Lung (tissue), 11 donors: ENCODE measurements at regions not wholly inside any gene's neighbourhood (a gene's known extent, or its start where the extent isn't known, plus 50 kb on each side); places are given as distances from the start of the nearest gene placed in this dataset.

Experiments
- ATAC-seq: fragments of 200-7000 bp; cut with Tn5 transposase; one replicate; pipeline ENCODE4 v1.9.1; 2020; ENCODE audit warnings: moderate number of reproducible peaks; ENCODE audit not compliant: insufficient read depth, low FRiP score
- DNase-seq, 3 donors: peaks; one replicate each; pipeline ENCODE4 v3.0.0-alpha.2; 2013 to 2017
- H3K27ac ChIP-seq, 2 donors: one replicate each; pipeline ENCODE4 v1.5.1; 2013; ENCODE audit warnings: mild to moderate bottlenecking in 2 of 2, moderate library complexity in 2 of 2, control low read depth in 1 of 2, inconsistent platforms in 1 of 2, low read depth in 1 of 2, low read length in 1 of 2
- H3K27me3 ChIP-seq, 3 donors: one replicate each; pipeline ENCODE4 v1.5.1; 2013; ENCODE audit warnings: low read length in 2 of 3; ENCODE audit not compliant: control insufficient read depth in 3 of 3, insufficient read depth in 3 of 3
- H3K36me3 ChIP-seq, 4 donors: one replicate each; pipeline ENCODE4 v1.5.1; 2013; ENCODE audit warnings: low read length in 4 of 4, mild to moderate bottlenecking in 1 of 4, moderate library complexity in 1 of 4; ENCODE audit not compliant: control insufficient read depth in 4 of 4, insufficient read depth in 4 of 4
- H3K4me1 ChIP-seq, 5 donors: one replicate each; pipeline ENCODE4 v1.5.1; 2013; ENCODE audit warnings: low read length in 5 of 5, mild to moderate bottlenecking in 2 of 5, moderate library complexity in 1 of 5; ENCODE audit not compliant: control insufficient read depth in 5 of 5, insufficient read depth in 5 of 5
- H3K4me3 ChIP-seq: one replicate; pipeline ENCODE4 v1.5.1; 2013; ENCODE audit warnings: mild to moderate bottlenecking, control low read depth, moderate library complexity
- H3K9ac ChIP-seq, 2 donors: one replicate each; pipeline ENCODE4 v1.5.1; 2013; ENCODE audit warnings: low read length in 2 of 2, control low read depth in 1 of 2; ENCODE audit not compliant: insufficient read depth in 1 of 2
- H3K9me3 ChIP-seq, 4 donors: one replicate each; pipeline ENCODE4 v1.5.1; 2013; ENCODE audit warnings: low read length in 3 of 4, mild to moderate bottlenecking in 1 of 4, moderate library complexity in 1 of 4; ENCODE audit not compliant: control insufficient read depth in 4 of 4, insufficient read depth in 3 of 4
- CTCF ChIP-seq: IDR thresholded peaks from 2 replicates; pipeline ENCODE4 v1.5.1; 2012; ENCODE audit warnings: mild to moderate bottlenecking; ENCODE audit errors: control extremely low read depth, extremely low read depth
- WGBS, 2 donors: extraction: QIAGEN DNeasy Blood & Tissue Kit; methylation state at CpG; one replicate each; pipeline ENCODE4 v1.1.7; 2013; 5-methylcytosine and 5-hydroxymethylcytosine counted together
- donor health status: control.
- donor health status: control.
- donor health status: Bipolar disorder and iron deficiency.
- donor health status: healthy.
- donor health status: DM: yes; HTN: yes; CAD: no.

- no peak overlapping the region for H3K27ac ChIP-seq
- H3K9me3 ChIP-seq = no peaks in the 10 kb centered on the region
- TF ChIP-seq CTCF = no peak
- no peak for ATAC-seq
- no peaks in the 10 kb centered on the region for H3K36me3 ChIP-seq
- no peaks in the 10 kb centered on the region for H3K27me3 ChIP-seq
- H3K4me1 ChIP-seq = no peaks in the 10 kb centered on the region
- H3K4me3 ChIP-seq = no peak overlapping the region
- H3K9ac ChIP-seq = no peak overlapping the region
- DNase-seq = no peak
Observed at GRCh38 chr2:56768973-56769372, 585.2 kb downstream of the CCDC85A start.

DNA sequence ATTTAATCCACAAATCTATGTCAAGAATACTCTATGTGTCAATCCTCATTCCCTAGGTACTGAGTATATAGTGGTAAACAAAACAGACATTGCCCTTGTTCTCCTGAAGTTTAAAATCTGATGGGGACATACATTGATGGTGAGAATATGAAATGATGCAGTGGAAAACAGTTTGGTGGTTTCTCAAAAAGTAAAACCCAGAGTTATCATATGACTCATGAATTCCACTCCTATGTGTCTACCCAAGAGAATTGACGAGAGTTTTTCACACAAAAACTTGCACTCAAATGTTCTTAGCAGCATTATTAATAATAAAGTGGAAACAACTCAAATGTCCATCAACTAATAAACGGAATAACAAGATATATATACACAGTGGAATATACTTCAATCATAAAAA is 586.7 kb downstream of the CCDC85A start:
- no peaks in the 10 kb centered on the region for H3K36me3 ChIP-seq
- no peaks in the 10 kb centered on the region for H3K9me3 ChIP-seq
- H3K27me3 ChIP-seq = no peaks in the 10 kb centered on the region
- no peak for DNase-seq
- no peak for TF ChIP-seq CTCF
- ATAC-seq = no peak
- 68 to 70% methylated on average over 2 of the region's 2 CpGs for WGBS, 2 donors
- H3K9ac ChIP-seq = no peak overlapping the region
- no peaks in the 10 kb centered on the region for H3K4me1 ChIP-seq
- H3K4me3 ChIP-seq = no peak overlapping the region
- no peak overlapping the region for H3K27ac ChIP-seq

GRCh38 chr2:56784046-56784445 is 600.3 kb downstream of the CCDC85A start:
- H3K36me3 ChIP-seq = no peaks in the 10 kb centered on the region
- DNase-seq = no peak

More at GRCh38 chr2:56784046-56784445, 600.3 kb downstream of the CCDC85A start:
- H3K4me1 ChIP-seq = no peaks in the 10 kb centered on the region
- H3K4me3 ChIP-seq = no peak overlapping the region
- no peaks in the 10 kb centered on the region for H3K9me3 ChIP-seq
- WGBS, 2 donors = 80% methylated on average over 3 of the region's 3 CpGs
- no peak for TF ChIP-seq CTCF
- H3K9ac ChIP-seq = no peak overlapping the region
- no peaks in the 10 kb centered on the region for H3K27me3 ChIP-seq
- no peak overlapping the region for H3K27ac ChIP-seq
- ATAC-seq = no peak
